ENCODE measurements at regions not wholly inside any gene's neighbourhood (a gene's known extent, or its start where the extent isn't known, plus 50 kb on each side); places are given as distances from the start of the nearest gene placed in this dataset.

DNA sequence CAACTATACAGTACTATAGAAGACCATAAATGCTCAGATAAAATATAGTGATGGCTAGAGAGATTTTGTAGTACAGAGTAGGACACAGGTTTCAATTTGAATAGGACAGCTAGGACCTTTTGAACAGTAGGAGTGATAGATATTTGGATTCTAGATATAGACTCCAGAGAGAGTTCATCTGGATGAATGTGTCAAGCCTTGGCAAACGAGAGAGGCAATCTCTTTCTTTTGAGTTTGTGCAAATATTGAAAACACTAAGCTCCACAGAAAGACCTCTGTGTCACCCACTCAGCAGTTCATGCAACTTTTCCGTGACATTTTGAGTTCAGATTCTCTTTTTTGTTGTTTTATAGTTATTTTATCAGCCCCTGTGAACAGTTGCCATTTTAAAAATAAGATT is 834.3 kb upstream of the COBL start:
- no peaks in the 10 kb centered on the region for H3K27me3 Mint-ChIP-seq
- H3K4me3 Mint-ChIP-seq: no peak overlapping the region
- H3K4me1 Mint-ChIP-seq (ENCODE audit: low read depth): no peaks in the 10 kb centered on the region

DNA sequence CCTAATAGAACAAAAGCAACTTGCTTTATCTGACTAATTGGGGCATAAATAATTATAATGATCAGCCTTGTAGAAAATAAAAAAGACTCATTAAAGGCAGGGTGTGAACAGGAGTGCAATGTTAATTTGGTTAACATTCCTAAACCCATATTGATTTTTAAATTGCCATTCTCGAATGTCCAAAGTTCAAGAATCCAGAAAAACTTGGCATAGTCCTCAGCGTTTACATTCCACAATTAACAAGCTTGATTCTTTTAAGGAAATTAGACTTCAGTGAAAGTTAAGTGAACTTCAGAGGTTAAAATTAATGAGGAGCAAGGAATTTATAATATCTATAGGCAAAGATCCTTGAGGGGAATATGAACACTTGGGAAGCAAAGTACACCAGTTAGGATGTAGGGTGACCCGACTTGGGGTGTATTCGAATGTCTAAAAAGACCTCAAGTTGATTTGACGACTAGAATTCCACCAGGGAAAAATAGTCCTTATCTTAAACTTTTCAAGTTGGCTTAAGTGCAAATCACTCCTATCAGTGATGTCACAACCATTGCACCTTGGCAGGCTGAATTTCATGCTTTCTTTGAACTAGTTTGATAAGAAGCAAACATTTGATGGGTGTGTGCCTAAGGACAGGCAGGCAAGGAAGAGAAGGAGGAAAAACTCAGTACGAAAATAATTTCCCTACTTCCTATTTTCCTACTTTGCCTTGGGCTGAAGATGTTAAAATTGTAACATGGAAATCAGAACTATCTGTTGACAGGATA is 830.4 kb upstream of the COBL start:
- Mint-ChIP-seq H3K4me1 (ENCODE audit: low read depth) (no peaks in the 10 kb centered on the region), H3K27ac (no peak overlapping the region), H3K9me3 (peaks cover 11% of the 10 kb centered on the region), H3K36me3 (ENCODE audit: low read depth) (no peaks in the 10 kb centered on the region), H3K27me3 (no peaks in the 10 kb centered on the region), H3K4me3 (no peak overlapping the region)
- no peak for DNase-seq

More for the DNA sequence above, 834.3 kb upstream of the COBL start:
- Mint-ChIP-seq H3K36me3 (ENCODE audit: low read depth) (no peaks in the 10 kb centered on the region), H3K27ac (no peak overlapping the region), H3K9me3 (peaks cover 7% of the 10 kb centered on the region)
- DNase-seq: no peak

DNA sequence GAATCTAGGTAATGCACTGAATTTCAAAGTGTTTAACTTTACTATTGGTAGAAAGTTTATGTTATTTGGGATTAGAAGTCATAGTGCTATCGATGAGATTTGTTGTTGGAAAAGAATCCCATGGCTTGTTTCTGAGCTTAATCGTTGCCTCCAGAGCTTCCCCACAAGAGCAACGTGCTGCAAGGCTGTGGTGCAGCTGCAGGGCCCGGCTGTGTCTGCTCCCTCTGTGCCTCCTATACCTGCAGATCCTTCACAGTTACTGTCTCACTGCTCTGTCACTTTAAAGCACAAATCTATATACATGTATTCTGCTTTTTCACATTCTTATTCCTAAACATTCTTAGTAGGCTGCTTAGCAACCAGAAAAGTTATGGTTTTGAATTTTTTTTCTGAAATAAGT is 826.6 kb upstream of the COBL start:
- no peak for DNase-seq
- no peak overlapping the region for H3K27ac Mint-ChIP-seq
- H3K4me1 Mint-ChIP-seq (ENCODE audit: low read depth): no peaks in the 10 kb centered on the region
- H3K9me3 Mint-ChIP-seq: peaks cover 15% of the 10 kb centered on the region
- no peak overlapping the region for H3K4me3 Mint-ChIP-seq
- no peaks in the 10 kb centered on the region for H3K36me3 Mint-ChIP-seq (ENCODE audit: low read depth)
- no peaks in the 10 kb centered on the region for H3K27me3 Mint-ChIP-seq

DNA sequence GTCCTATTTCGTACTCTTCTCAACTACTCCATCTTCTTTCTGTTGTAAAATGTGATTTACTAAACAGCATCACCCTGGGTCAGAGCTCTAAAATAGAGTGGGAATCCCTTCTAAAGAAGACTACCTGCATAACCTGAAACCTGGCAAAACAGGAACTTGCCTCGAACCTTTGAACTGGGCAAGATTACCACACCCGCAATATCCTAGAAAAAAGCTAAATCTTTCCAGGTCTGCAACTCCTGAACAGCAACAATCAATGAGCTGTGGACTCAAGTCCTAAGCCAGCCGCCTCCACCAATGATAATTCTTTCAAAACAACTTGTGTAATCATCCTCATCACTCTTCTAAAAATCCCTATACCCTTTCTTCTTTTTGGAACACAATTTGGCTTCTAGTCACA is 824.2 kb upstream of the COBL start:
- Mint-ChIP-seq H3K27me3 (no peaks in the 10 kb centered on the region), H3K4me1 (ENCODE audit: low read depth) (no peaks in the 10 kb centered on the region), H3K36me3 (ENCODE audit: low read depth) (no peaks in the 10 kb centered on the region), H3K9me3 (peaks cover 15% of the 10 kb centered on the region), H3K4me3 (no peak overlapping the region), H3K27ac (no peak overlapping the region)
- DNase-seq: no peak

DNA sequence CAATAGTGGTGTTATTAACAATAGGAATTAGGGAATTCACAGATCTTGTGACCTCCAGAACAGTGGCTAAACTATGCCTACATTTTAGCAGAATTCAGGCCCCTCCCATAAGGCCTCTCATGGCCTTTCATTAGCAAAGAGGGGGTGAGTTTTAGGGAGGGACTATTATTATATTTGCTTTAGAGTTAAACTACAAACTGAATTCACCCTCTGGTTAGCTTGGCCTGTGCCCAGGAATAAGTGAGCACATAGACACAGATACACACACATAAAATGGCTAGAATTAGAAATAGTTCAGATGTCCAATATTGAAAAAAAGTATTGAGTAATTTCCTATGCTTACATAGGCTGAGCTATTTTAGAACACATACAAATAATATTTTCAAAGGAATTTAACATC is 818.8 kb upstream of the COBL start:
- Mint-ChIP-seq H3K27ac (no peak overlapping the region), H3K9me3 (peaks cover 8% of the 10 kb centered on the region), H3K4me1 (ENCODE audit: low read depth) (no peaks in the 10 kb centered on the region), H3K4me3 (no peak overlapping the region), H3K36me3 (ENCODE audit: low read depth) (no peaks in the 10 kb centered on the region), H3K27me3 (no peaks in the 10 kb centered on the region)
- no peak for DNase-seq

DNA sequence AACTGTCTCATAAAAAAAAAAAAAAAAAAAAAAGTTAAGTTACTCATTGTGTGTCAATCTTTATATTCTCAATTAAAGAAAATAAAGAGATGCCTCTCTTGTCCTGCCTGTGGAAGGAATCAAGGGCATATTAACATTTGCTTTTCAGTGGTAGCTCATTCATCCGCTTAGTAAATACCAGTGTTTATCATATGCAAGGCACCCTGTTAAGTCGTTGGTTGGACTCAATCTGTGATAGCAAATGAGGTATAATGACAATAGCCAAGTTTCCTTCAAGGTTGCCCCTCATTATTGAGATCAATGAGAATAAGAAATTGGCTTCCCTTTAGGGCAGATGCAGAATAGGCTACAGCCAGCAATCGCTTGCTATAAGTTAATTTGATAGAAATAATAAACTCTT is 812.7 kb upstream of the COBL start:
- no peaks in the 10 kb centered on the region for H3K27me3 Mint-ChIP-seq
- no peak overlapping the region for H3K27ac Mint-ChIP-seq
- H3K9me3 Mint-ChIP-seq: peaks cover 7% of the 10 kb centered on the region
- H3K4me1 Mint-ChIP-seq (ENCODE audit: low read depth): no peaks in the 10 kb centered on the region
- no peaks in the 10 kb centered on the region for H3K36me3 Mint-ChIP-seq (ENCODE audit: low read depth)
- no peak overlapping the region for H3K4me3 Mint-ChIP-seq
- no peak for DNase-seq

DNA sequence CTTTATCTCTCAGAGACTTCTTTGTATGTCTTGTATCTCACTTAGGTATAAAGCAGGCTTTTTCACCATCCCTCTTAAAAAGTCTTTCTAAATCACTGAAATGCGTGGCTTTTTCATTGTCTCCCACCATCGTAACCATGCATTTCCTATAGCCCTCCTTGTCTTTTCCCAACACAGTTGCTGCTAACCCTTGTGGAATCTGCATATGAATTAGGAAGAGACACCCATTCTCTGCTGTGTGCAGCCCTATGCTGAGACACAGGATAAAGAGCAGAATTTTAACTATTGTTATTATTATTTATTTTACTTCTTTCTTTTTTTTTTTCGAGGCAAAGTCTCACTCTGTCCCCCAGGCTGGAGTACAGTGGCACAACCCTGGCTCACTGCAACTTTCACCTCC is 804.3 kb upstream of the COBL start:
- peaks cover 4% of the 10 kb centered on the region for H3K9me3 Mint-ChIP-seq
- no peak for DNase-seq
- no peaks in the 10 kb centered on the region for H3K27me3 Mint-ChIP-seq
- no peaks in the 10 kb centered on the region for H3K4me1 Mint-ChIP-seq (ENCODE audit: low read depth)
- no peaks in the 10 kb centered on the region for H3K36me3 Mint-ChIP-seq (ENCODE audit: low read depth)
- H3K4me3 Mint-ChIP-seq: no peak overlapping the region
- H3K27ac Mint-ChIP-seq: no peak overlapping the region

DNA sequence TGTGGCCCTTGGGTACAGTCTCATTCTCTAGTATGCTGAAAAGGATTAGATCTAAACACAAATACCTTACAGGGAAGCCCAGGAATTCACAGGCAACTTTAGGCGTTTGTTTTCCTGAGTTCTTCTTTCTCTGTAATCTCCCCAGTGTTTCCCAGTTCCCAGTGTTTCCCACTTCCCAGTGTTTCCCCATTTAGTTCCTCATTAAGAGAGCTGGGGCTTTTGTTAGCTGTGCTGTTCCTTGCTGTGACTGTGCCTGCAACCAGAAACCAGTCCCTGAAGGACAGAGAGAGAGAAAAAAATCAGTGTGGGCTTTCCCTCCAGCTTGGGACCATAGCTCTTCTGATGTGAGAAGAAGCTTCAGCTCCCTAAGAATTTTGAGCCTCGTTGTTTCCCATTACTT is 802.9 kb upstream of the COBL start:
- peaks cover 3% of the 10 kb centered on the region for H3K9me3 Mint-ChIP-seq
- H3K4me3 Mint-ChIP-seq: no peak overlapping the region
- no peaks in the 10 kb centered on the region for H3K27me3 Mint-ChIP-seq
- H3K36me3 Mint-ChIP-seq (ENCODE audit: low read depth): no peaks in the 10 kb centered on the region
- no peaks in the 10 kb centered on the region for H3K4me1 Mint-ChIP-seq (ENCODE audit: low read depth)
- no peak for DNase-seq
- no peak overlapping the region for H3K27ac Mint-ChIP-seq

DNA sequence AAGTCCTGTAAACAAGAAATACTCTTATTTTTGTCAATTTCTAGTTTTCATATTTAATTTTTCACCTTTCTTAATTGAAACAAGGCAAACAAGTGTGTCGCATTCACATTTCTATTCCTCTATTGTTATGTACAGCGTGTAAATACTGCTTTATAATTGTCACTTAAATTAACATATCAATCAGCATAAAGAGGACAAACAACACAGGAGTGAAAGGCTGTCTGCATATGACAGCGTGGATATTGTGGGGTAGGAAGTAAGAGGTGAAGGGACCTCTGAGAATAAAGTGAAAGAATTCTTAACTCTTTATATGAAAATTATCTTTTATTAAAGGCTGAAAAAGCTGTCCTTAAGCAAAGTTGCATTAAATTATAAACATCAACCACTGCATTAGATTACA is 797.9 kb upstream of the COBL start:
- peaks cover 13% of the 10 kb centered on the region for H3K9me3 Mint-ChIP-seq
- DNase-seq: no peak
- H3K36me3 Mint-ChIP-seq (ENCODE audit: low read depth): no peaks in the 10 kb centered on the region
- H3K4me3 Mint-ChIP-seq: no peak overlapping the region
- H3K27me3 Mint-ChIP-seq: no peaks in the 10 kb centered on the region
- no peaks in the 10 kb centered on the region for H3K4me1 Mint-ChIP-seq (ENCODE audit: low read depth)
- no peak overlapping the region for H3K27ac Mint-ChIP-seq

DNA sequence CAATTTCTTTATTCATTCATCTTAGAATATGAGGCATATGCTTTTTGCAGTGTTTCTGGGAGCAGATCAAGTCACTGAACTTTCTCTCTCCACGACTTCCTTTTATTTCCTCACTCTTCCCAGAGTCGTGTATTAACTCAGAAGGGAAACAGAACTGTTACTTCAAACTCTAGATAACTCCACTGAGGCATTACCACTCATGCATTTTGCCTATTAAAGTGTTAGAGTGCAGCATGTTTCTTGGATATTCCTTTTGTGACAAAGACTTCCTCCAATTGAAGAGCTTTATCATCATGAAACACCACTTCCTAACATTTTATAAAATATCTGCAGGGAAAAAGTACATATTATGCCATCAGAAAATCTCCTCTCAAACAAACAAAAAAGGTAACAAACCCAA is 797.4 kb upstream of the COBL start:
- no peaks in the 10 kb centered on the region for H3K27me3 Mint-ChIP-seq
- no peak overlapping the region for H3K27ac Mint-ChIP-seq
- H3K4me3 Mint-ChIP-seq: no peak overlapping the region
- H3K4me1 Mint-ChIP-seq (ENCODE audit: low read depth): no peaks in the 10 kb centered on the region
- peaks cover 13% of the 10 kb centered on the region for H3K9me3 Mint-ChIP-seq
- no peak for DNase-seq
- no peaks in the 10 kb centered on the region for H3K36me3 Mint-ChIP-seq (ENCODE audit: low read depth)

DNA sequence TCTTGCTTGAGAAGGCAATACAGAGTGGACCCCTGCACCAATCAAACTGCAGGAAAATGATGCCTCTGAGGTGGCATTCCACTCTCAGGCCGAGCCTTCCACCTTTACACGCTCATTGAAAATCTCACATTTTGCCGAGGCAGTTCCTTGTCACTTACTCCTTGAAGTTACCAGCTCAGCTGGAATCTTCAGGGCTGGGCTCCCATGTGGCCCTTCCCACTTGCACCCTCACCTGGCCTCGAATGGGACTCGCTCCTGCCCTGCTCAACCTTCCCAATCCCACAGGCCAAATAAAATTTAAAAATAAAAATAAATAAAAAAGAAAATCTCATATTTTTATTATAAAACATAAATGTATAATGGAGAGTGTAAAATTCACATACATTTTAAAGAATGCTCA is 790.7 kb upstream of the COBL start:
- Mint-ChIP-seq H3K9me3 (peaks cover 14% of the 10 kb centered on the region), H3K36me3 (ENCODE audit: low read depth) (no peaks in the 10 kb centered on the region), H3K4me3 (no peak overlapping the region), H3K4me1 (ENCODE audit: low read depth) (no peaks in the 10 kb centered on the region), H3K27ac (no peak overlapping the region), H3K27me3 (no peaks in the 10 kb centered on the region)
- no peak for DNase-seq

DNA sequence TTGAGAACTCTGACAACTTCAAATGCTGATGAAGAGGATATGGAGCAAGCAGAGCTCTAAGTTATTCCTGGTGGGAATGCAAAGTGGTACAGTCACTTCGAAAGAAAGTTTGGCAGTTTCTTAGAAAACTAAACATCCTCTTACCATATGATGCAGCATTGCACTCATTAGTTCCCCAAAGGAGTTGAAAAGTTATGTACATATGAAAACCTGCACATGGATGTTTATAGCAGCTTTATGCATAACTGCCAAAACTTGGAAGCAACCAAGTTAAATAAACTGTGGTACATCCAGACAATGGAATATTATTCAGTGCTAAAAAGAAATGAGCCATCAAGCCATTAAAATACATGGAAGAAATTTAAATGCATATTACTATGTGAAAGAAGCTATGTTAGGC is 779.3 kb upstream of the COBL start:
- Mint-ChIP-seq H3K27ac (no peak overlapping the region), H3K4me1 (ENCODE audit: low read depth) (no peaks in the 10 kb centered on the region), H3K9me3 (peaks cover 18% of the 10 kb centered on the region), H3K4me3 (no peak overlapping the region), H3K27me3 (no peaks in the 10 kb centered on the region), H3K36me3 (ENCODE audit: low read depth) (no peaks in the 10 kb centered on the region)
- DNase-seq: no peak

DNA sequence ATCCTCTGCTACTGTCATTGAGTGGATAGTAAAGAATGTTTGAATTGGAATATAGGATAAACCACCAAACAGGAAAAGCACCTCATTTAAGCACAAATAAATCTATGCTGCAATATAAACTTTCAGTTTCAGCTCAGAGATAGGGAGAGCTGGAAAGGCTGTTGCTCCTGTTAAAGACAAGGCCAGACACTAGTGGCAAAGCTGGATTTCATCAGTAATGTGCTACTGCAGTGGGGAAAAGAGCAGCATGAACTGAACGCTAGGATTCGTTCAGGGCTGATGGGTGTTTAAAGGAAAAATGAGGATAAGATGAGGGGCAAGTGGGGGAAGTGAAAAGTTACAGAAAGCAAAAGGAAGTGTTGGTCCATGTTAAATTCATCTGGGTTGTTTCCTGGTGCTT is 775.4 kb upstream of the COBL start:
- peaks cover 9% of the 10 kb centered on the region for H3K27me3 Mint-ChIP-seq
- no peaks in the 10 kb centered on the region for H3K4me1 Mint-ChIP-seq (ENCODE audit: low read depth)
- no peak overlapping the region for H3K27ac Mint-ChIP-seq
- H3K4me3 Mint-ChIP-seq: no peak overlapping the region
- no peaks in the 10 kb centered on the region for H3K36me3 Mint-ChIP-seq (ENCODE audit: low read depth)
- DNase-seq: no peak
- peaks cover 17% of the 10 kb centered on the region for H3K9me3 Mint-ChIP-seq

DNA sequence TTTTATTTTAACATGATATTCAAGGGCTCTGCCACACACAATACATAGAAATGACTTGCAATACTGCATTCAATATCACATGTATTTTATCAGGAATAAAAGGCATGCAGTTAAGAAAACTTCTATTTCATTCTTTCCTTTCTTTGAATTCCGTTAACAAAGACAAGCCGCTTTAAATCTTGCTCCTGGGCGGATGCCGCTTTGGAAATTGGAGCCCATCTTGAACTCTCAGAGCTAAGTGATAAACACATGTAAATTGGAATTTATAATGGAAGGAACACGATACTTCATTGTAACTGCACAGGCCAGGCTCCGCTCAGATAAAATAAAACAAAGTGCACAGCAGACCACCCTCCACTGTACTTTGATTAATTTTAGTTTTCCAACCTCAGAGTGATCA is 774.5 kb upstream of the COBL start:
- no peaks in the 10 kb centered on the region for H3K36me3 Mint-ChIP-seq (ENCODE audit: low read depth)
- H3K4me1 Mint-ChIP-seq (ENCODE audit: low read depth): no peaks in the 10 kb centered on the region

DNA sequence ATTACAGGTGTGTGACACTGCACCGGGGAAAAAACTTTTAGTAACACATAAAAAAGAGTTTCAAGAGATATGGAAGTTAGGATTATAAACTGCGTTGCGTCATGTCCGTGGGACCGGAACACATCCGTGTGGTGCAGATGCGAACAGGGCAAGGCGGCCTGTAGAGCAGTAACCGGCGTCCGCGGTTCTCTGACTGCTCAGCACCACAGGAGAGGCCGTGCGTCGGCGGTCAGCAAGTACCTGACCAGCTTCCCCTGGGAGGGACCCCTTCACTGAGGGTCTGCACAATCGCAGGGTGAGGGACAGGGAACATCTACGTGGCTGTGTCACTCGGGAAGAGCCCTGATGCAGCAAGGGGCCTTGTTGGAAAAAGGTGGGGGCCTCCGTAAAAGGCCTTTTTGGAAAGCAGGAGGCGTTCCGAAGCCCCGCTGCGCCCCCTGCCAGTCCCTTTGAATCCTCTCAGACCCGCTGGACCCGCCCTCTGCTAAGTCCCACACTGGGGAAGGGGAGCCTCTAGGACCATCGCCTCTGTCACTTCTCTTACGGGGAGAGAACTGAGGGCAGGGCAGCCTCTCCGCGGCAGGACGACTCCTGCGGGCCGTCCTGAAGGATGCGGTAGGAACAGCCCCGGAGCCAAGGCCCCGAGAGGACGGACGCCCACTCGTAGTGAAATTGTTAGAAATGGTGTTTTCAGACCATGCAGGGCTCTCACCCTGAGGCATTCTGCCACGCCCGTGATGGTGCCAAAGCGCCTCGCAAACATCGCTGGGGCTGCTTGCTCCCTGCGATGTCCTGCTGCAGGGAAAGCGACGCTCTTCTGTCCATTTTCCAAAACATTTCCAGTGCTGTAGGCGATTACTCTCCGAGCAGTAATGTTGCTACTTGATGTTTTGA is 771.6 kb upstream of the COBL start:
- DNase-seq: no peak
- Mint-ChIP-seq H3K4me3 (no peak overlapping the region), H3K27me3 (peaks cover 9% of the 10 kb centered on the region), H3K36me3 (ENCODE audit: low read depth) (no peaks in the 10 kb centered on the region), H3K9me3 (peaks cover 12% of the 10 kb centered on the region), H3K27ac (no peak overlapping the region), H3K4me1 (ENCODE audit: low read depth) (no peaks in the 10 kb centered on the region)

More for the DNA sequence above, 774.5 kb upstream of the COBL start:
- Mint-ChIP-seq H3K27me3 (peaks cover 9% of the 10 kb centered on the region), H3K27ac (no peak overlapping the region), H3K9me3 (peaks cover 21% of the 10 kb centered on the region), H3K4me3 (no peak overlapping the region)
- no peak for DNase-seq

Measured in activated T-cell treated with anti-CD3 and anti-CD28 coated beads, Interleukin-2, amount 50 U/mL, for 24 hours (primary cell).